ENCODE measurements at regions not wholly inside any gene's neighbourhood (a gene's known extent, or its start where the extent isn't known, plus 50 kb on each side); places are given as distances from the start of the nearest gene placed in this dataset.
"Not testable (repeated sequence)": the region's sequence is repeated elsewhere in the genome, so short reads cannot be mapped to it uniquely, and the experiment has no call there.

DNA sequence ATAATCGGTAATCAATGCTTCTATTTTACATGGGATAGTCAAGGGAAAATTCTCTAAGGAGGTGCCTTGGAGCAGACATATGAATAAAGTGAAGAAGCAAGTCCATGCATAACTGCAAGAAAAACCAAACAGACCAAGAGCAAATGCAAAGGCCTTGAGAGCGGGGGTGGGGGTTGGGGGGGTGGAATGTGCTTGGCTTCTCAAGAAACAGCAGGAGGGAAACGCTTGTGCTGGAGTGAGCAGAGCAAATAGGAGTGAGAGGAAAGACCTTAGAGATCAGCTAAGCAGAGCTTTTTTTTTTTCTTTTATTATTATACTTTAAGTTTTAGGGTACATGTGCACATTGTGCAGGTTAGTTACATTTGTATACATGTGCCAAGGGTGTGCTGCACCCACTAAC is 260.8 kb downstream of the ARPP21 start:
- Histone ChIP-seq H3K27me3 (no peaks in the 10 kb centered on the region), H3K4me3 (no peak overlapping the region), H3K9me3 (no peaks in the 10 kb centered on the region), H3K36me3 (no peaks in the 10 kb centered on the region), H3K27ac (no peak overlapping the region), H3K4me1 (ENCODE audit: insufficient read depth) (no peaks in the 10 kb centered on the region)
- TF ChIP-seq, protein P1, sequence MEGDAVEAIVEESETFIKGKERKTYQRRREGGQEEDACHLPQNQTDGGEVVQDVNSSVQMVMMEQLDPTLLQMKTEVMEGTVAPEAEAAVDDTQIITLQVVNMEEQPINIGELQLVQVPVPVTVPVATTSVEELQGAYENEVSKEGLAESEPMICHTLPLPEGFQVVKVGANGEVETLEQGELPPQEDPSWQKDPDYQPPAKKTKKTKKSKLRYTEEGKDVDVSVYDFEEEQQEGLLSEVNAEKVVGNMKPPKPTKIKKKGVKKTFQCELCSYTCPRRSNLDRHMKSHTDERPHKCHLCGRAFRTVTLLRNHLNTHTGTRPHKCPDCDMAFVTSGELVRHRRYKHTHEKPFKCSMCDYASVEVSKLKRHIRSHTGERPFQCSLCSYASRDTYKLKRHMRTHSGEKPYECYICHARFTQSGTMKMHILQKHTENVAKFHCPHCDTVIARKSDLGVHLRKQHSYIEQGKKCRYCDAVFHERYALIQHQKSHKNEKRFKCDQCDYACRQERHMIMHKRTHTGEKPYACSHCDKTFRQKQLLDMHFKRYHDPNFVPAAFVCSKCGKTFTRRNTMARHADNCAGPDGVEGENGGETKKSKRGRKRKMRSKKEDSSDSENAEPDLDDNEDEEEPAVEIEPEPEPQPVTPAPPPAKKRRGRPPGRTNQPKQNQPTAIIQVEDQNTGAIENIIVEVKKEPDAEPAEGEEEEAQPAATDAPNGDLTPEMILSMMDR (IDR thresholded peaks at IDR 0.05), result no peak
- TF ChIP-seq POLR2A (IDR thresholded peaks at IDR 0.05), result no peak
- TF ChIP-seq EP300 (IDR thresholded peaks at IDR 0.05), result no peak
- intact Hi-C loops (cut with DNase I), result no loop called here
- WGBS, 3 donors, result 70 to 78% (median 73%) methylated on average over 3 of the region's 3 CpGs
- no peak for DNase-seq

GRCh38 chr3:35908366-35909232 is 269.3 kb downstream of the ARPP21 start:
- Histone ChIP-seq H3K27me3 (no peaks in the 10 kb centered on the region), H3K27ac (no peak overlapping the region), H3K36me3 (no peaks in the 10 kb centered on the region), H3K4me3 (no peak overlapping the region), H3K9me3 (no peaks in the 10 kb centered on the region), H3K4me1 (ENCODE audit: insufficient read depth) (no peaks in the 10 kb centered on the region)
- TF ChIP-seq, protein P1 (IDR thresholded peaks at IDR 0.05), result no peak
- no peak for TF ChIP-seq EP300 (IDR thresholded peaks at IDR 0.05)
- TF ChIP-seq POLR2A (IDR thresholded peaks at IDR 0.05), result no peak
- 33 to 39% (median 35%) methylated on average over 9 of the region's 9 CpGs for WGBS, 3 donors
- intact Hi-C loops (cut with DNase I), result no loop called here
- DNase-seq, result peak in 3 of 5 donors; percentile 13 to 18 (median 16)

- intact Hi-C loops (cut with DNase I), result no loop called here
- TF ChIP-seq, protein P1 (IDR thresholded peaks at IDR 0.05), result no peak
- no peak for TF ChIP-seq POLR2A (IDR thresholded peaks at IDR 0.05)
- TF ChIP-seq EP300 (IDR thresholded peaks at IDR 0.05), result no peak
These were observed 279.8 kb downstream of the ARPP21 start for GRCh38 chr3:35919160-35919559.

GRCh38 chr3:35921718-35922117 is 282.4 kb downstream of the ARPP21 start:
- no peaks in the 10 kb centered on the region for H3K9me3 ChIP-seq
- no peak for DNase-seq
- H3K4me1 ChIP-seq (ENCODE audit: insufficient read depth), result no peaks in the 10 kb centered on the region
- 88 to 95% (median 91%) methylated on average over 4 of the region's 4 CpGs for WGBS, 3 donors
- H3K27ac ChIP-seq, result no peak overlapping the region
- no peaks in the 10 kb centered on the region for H3K36me3 ChIP-seq
- TF ChIP-seq, protein P1 (IDR thresholded peaks at IDR 0.05), result no peak
- TF ChIP-seq EP300 (IDR thresholded peaks at IDR 0.05) (no peak), POLR2A (IDR thresholded peaks at IDR 0.05) (no peak)
- intact Hi-C loops (cut with DNase I), result no loop called here
- H3K4me3 ChIP-seq, result no peak overlapping the region
- no peaks in the 10 kb centered on the region for H3K27me3 ChIP-seq

More at GRCh38 chr3:35919160-35919559, 279.8 kb downstream of the ARPP21 start:
- H3K36me3 ChIP-seq, result no peaks in the 10 kb centered on the region
- no peak for DNase-seq
- H3K9me3 ChIP-seq, result no peaks in the 10 kb centered on the region
- H3K4me1 ChIP-seq (ENCODE audit: insufficient read depth), result no peaks in the 10 kb centered on the region
- no peak overlapping the region for H3K27ac ChIP-seq
- H3K4me3 ChIP-seq, result no peak overlapping the region
- 88 to 90% (median 88%) methylated on average over 6 of the region's 6 CpGs for WGBS, 3 donors
- H3K27me3 ChIP-seq, result no peaks in the 10 kb centered on the region

DNA sequence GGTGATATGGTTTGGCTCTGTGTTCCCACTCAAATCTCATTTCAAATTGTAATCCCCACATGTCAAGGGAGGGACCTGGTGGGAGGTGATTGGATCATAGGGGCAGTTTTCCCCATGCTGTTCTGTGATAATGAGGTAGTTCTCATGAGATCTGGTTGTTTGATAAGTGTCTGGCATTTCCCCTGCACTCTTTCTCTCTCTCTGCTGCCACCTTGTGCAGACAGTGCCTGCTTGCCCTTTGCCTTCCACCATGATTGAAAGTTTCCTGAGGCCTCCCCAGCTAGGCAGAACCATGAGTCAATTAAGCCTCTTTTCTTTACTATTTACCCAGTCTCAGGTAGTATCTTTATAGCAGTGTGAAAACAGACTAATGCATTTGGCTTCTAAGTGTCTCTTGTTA is 284.7 kb downstream of the ARPP21 start:
- H3K27me3 ChIP-seq; H3K27ac ChIP-seq; H3K36me3 ChIP-seq; H3K4me1 ChIP-seq (ENCODE audit: insufficient read depth); H3K4me3 ChIP-seq; H3K9me3 ChIP-seq; intact Hi-C loops (cut with DNase I); DNase-seq: not testable (repeated sequence)
